ENCODE measurements at regions not wholly inside any gene's neighbourhood (a gene's known extent, or its start where the extent isn't known, plus 50 kb on each side); places are given as distances from the start of the nearest gene placed in this dataset.

- Histone ChIP-seq H3K4me3 (ENCODE audit: low read depth in 2 of 2, low read length in 2 of 2) (no peak overlapping the region), H3K27me3 (ENCODE audit: control insufficient read depth, insufficient read depth, low read length) (no peaks in the 10 kb centered on the region), H3K9me3 (ENCODE audit: control insufficient read depth, insufficient read depth, low read depth, low read length) (no peaks in the 10 kb centered on the region), H3K36me3 (ENCODE audit: control insufficient read depth, insufficient read depth, low read length) (no peaks in the 10 kb centered on the region), H3K4me1 (ENCODE audit: control insufficient read depth, insufficient read depth, low read length) (no peaks in the 10 kb centered on the region), H3K27ac (ENCODE audit: low read length) (no peak overlapping the region)
- ChIA-PET POLR2A (no interaction called here), CTCF (interaction anchor here (0.6 kb wide), 1 partner anchor 215 kb away, joined by 3 read pairs; the partner anchor contains the start of gene SGO2)
- TF ChIP-seq CTCF (IDR thresholded peaks at IDR 0.05), result no peak
- no peak for TF ChIP-seq REST (IDR thresholded peaks at IDR 0.05; ENCODE audit: insufficient read depth in 1 of 2, low read depth in 2 of 2, low read length in 1 of 2)
- DNase-seq (ENCODE audit: low read depth, low spot score), result no peak
- in situ Hi-C loops (cut with HindIII; ENCODE audit: low pct_unique_long_range_greater_than_20kb, low sequenced_read_pairs), result no loop called here
- BruUV-seq (replicated peaks), result no TSS peak
- ATAC-seq, result no peak
- intact Hi-C loops (cut with micrococcal nuclease; ENCODE audit: unreplicated experiment), result no loop called here
Measured at GRCh38 chr2:200740907-200741306, 70.8 kb upstream of the BZW1 start.

GRCh38 chr2:200741468-200742202, 70.1 kb upstream of the BZW1 start:
- POLR2A ChIA-PET, result no interaction called here
- ATAC-seq (no peak), DNase-seq (ENCODE audit: low read depth, low spot score) (no peak)

More at GRCh38 chr2:200741468-200742202, 70.1 kb upstream of the BZW1 start:
- no peaks in the 10 kb centered on the region for H3K9me3 ChIP-seq (ENCODE audit: control insufficient read depth, insufficient read depth, low read depth, low read length)
- no TSS peak for BruUV-seq (replicated peaks)
- no peaks in the 10 kb centered on the region for H3K27me3 ChIP-seq (ENCODE audit: control insufficient read depth, insufficient read depth, low read length)
- CTCF ChIA-PET, result interaction anchor here (0.6 kb wide), 1 partner anchor 216 kb away, joined by 3 read pairs; the partner anchor contains the start of gene SGO2
- in situ Hi-C loops (cut with HindIII; ENCODE audit: low pct_unique_long_range_greater_than_20kb, low sequenced_read_pairs), result no loop called here
- TF ChIP-seq SIN3A (IDR thresholded peaks at IDR 0.05; ENCODE audit: borderline replicate concordance, insufficient read depth, low read depth, low read length), result no peak
- no peak for TF ChIP-seq REST (IDR thresholded peaks at IDR 0.05; ENCODE audit: insufficient read depth in 1 of 2, low read depth in 2 of 2, low read length in 1 of 2)
- no peak for TF ChIP-seq TCF7L2 (IDR thresholded peaks at IDR 0.05; ENCODE audit: low read depth, low read length)
- no peak for TF ChIP-seq CTCF (IDR thresholded peaks at IDR 0.05)
- TF ChIP-seq POLR2AphosphoS5 (IDR thresholded peaks at IDR 0.05; ENCODE audit: low read depth, low read length), result no peak
- no peaks in the 10 kb centered on the region for H3K4me1 ChIP-seq (ENCODE audit: control insufficient read depth, insufficient read depth, low read length)
- no peak overlapping the region for H3K27ac ChIP-seq (ENCODE audit: low read length)
- H3K4me3 ChIP-seq (ENCODE audit: low read depth in 2 of 2, low read length in 2 of 2), result no peak overlapping the region
- intact Hi-C loops (cut with micrococcal nuclease; ENCODE audit: unreplicated experiment), result no loop called here
- no peaks in the 10 kb centered on the region for H3K36me3 ChIP-seq (ENCODE audit: control insufficient read depth, insufficient read depth, low read length)

Data from Panc1 (cell line).